Small intestine (tissue), 7 donors: ENCODE measurements at regions not wholly inside any gene's neighbourhood (a gene's known extent, or its start where the extent isn't known, plus 50 kb on each side); places are given as distances from the start of the nearest gene placed in this dataset.

Source experiments
- DNase-seq, 2 donors: peaks; one replicate each; pipeline versions ENCODE4 v3.0.0 to v3.0.0-alpha.2; 2013
- FAIRE-seq: peaks from 2 replicates; lab custom pipeline; 2012; peaks lifted over from hg19 to GRCh38; lab: Jason Lieb, UNC
- H3K27ac ChIP-seq, 3 donors: one replicate each; pipeline ENCODE4 v1.5.1; 2013; ENCODE audit warnings: low read length in 2 of 3, mild to moderate bottlenecking in 2 of 3, control low read depth in 1 of 3, inconsistent platforms in 1 of 3, low read depth in 1 of 3, moderate library complexity in 1 of 3
- H3K27me3 ChIP-seq, 3 donors: one replicate each; pipeline ENCODE4 v1.6.1; 2013; ENCODE audit warnings: low read length in 3 of 3, inconsistent platforms in 1 of 3; ENCODE audit not compliant: control insufficient read depth in 3 of 3, insufficient read depth in 3 of 3
- H3K36me3 ChIP-seq, 3 donors: one replicate each; pipeline ENCODE4 v1.6.1; 2013; ENCODE audit warnings: low read length in 3 of 3, inconsistent platforms in 1 of 3, low read depth in 1 of 3, mild to moderate bottlenecking in 1 of 3, moderate library complexity in 1 of 3; ENCODE audit not compliant: control insufficient read depth in 3 of 3, insufficient read depth in 2 of 3
- H3K4me1 ChIP-seq, 3 donors: one replicate each; pipeline ENCODE4 v1.6.1; 2013; ENCODE audit warnings: low read length in 2 of 3, inconsistent platforms in 1 of 3, low read depth in 1 of 3, mild to moderate bottlenecking in 1 of 3, moderate library complexity in 1 of 3; ENCODE audit not compliant: control insufficient read depth in 3 of 3, insufficient read depth in 2 of 3
- H3K4me3 ChIP-seq, 3 donors: one replicate each; pipeline ENCODE4 v1.5.1; 2013; ENCODE audit warnings: low read length in 3 of 3, control low read depth in 1 of 3, inconsistent platforms in 1 of 3, low read depth in 1 of 3, mild to moderate bottlenecking in 1 of 3, moderate library complexity in 1 of 3
- H3K9me3 ChIP-seq, 2 donors: one replicate each; pipeline ENCODE4 v1.6.1; 2013; ENCODE audit warnings: low read depth in 1 of 2, low read length in 1 of 2; ENCODE audit not compliant: control insufficient read depth in 2 of 2, insufficient read depth in 1 of 2
- WGBS, 3 donors: extraction: QIAGEN DNeasy Blood & Tissue Kit; methylation state at CpG; one replicate each; pipeline ENCODE4 v1.1.7; 2013; 5-methylcytosine and 5-hydroxymethylcytosine counted together
- donor health status: healthy with polysubstance abuse.
- donor health status: control.
- donor health status: control.
- donor health status: Bipolar disorder and iron deficiency.
- donor health status: healthy.

DNA sequence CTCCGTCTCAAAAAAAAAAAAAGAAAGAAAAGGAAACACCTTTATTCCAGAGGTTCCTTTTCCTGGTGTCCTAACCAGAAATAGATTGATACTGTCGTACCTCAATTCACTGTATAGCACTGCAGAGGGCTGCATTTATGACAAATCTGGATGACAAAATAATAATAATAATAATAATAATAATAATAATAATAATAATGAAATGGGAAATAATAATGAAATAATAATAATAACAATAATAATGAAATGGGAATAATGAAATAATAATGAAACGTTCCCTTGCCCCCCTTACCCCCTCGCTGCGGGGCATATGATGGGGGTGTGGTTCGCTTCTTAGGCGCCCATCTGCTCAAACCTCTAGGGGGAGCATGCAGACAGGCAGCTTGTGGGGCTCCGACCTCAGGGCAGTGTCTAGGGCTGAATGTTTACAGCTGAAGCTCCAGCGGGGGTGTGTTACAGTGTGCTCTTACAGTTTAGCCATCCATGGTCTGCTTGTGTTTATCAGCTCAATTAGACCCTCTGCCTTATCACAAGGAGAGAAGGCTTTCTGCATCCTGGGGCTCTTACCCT lies 1088.3 kb upstream of the SEL1L start:
- Histone ChIP-seq H3K4me3 (no peak overlapping the region), H3K9me3 (peaks cover 0 to 7% of the 10 kb centered on the region in 2 donors), H3K27ac (no peak overlapping the region), H3K4me1 (no peaks in the 10 kb centered on the region), H3K36me3 (no peaks in the 10 kb centered on the region), H3K27me3 (no peaks in the 10 kb centered on the region)
- DNase-seq (no peak), FAIRE-seq (no peak)
- WGBS, 3 donors, result 89 to 92% (median 91%) methylated on average over 9 of the region's 9 CpGs

GRCh38 chr14:82626156-82627066 lies 1092.8 kb upstream of the SEL1L start:
- WGBS, 3 donors, result 59 to 68% (median 60%) methylated on average over 5 of the region's 5 CpGs
- DNase-seq (no peak), FAIRE-seq (no peak)

GRCh38 chr14:82635915-82636314 lies 1102.3 kb upstream of the SEL1L start:
- H3K4me3 ChIP-seq, result no peak overlapping the region
- H3K9me3 ChIP-seq, result peaks cover 0 to 5% of the 10 kb centered on the region in 2 donors
- H3K27ac ChIP-seq, result no peak overlapping the region
- no peaks in the 10 kb centered on the region for H3K36me3 ChIP-seq
- peaks cover 0 to under 1% (median 0%) of the 10 kb centered on the region in 3 donors for H3K27me3 ChIP-seq
- DNase-seq (no peak), FAIRE-seq (no peak)
- no peaks in the 10 kb centered on the region for H3K4me1 ChIP-seq

More at GRCh38 chr14:82626156-82627066, 1092.8 kb upstream of the SEL1L start:
- Histone ChIP-seq H3K4me1 (no peaks in the 10 kb centered on the region), H3K9me3 (peaks cover 0 to 7% of the 10 kb centered on the region in 2 donors), H3K27ac (no peak overlapping the region), H3K4me3 (no peak overlapping the region), H3K36me3 (no peaks in the 10 kb centered on the region), H3K27me3 (peaks cover 0 to 2% (median 0%) of the 10 kb centered on the region in 3 donors)

- Histone ChIP-seq H3K4me1 (no peaks in the 10 kb centered on the region), H3K27me3 (no peaks in the 10 kb centered on the region), H3K9me3 (peaks cover 0 to 5% of the 10 kb centered on the region in 2 donors), H3K27ac (no peak overlapping the region), H3K36me3 (no peaks in the 10 kb centered on the region), H3K4me3 (no peak overlapping the region)
- no peak for DNase-seq
- no peak for FAIRE-seq
These were observed 1102.8 kb upstream of the SEL1L start for GRCh38 chr14:82636426-82636825.

DNA sequence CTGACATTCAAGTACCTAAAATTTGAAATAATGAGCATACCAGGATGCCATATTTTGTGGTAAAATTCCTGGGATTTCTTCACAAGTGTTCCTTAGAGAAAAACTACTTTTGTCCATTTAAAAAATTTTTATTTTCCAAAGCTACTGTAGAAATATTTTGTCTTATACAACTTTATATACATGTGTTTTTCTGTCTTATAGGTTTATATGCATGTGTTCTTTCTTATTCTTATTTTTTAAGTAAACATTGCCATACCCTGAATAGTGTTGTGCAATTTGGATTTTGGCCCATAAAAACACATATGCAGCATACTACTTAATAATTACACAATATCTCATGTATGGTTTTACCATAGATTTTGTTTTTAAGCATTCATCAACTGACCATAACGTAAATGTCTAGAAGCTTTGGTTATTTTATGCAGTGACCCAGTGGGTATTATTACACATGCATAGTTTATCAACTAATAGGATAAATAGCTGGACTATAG lies 1107.4 kb upstream of the SEL1L start:
- FAIRE-seq (no peak), DNase-seq (no peak)
- no peak overlapping the region for H3K4me3 ChIP-seq
- no peaks in the 10 kb centered on the region for H3K36me3 ChIP-seq
- no peak overlapping the region for H3K27ac ChIP-seq
- no peaks in the 10 kb centered on the region for H3K27me3 ChIP-seq
- no peaks in the 10 kb centered on the region for H3K9me3 ChIP-seq
- no peaks in the 10 kb centered on the region for H3K4me1 ChIP-seq
- WGBS, 3 donors, result 64 to 79% (median 74%) methylated on average over 1 of the region's 1 CpG

GRCh38 chr14:82642425-82642824 lies 1108.8 kb upstream of the SEL1L start:
- no peaks in the 10 kb centered on the region for H3K4me1 ChIP-seq
- H3K4me3 ChIP-seq, result peak overlapping the region in 1 of 3 donors; percentile 32
- no peaks in the 10 kb centered on the region for H3K36me3 ChIP-seq
- no peak overlapping the region for H3K27ac ChIP-seq
- no peaks in the 10 kb centered on the region for H3K9me3 ChIP-seq
- no peaks in the 10 kb centered on the region for H3K27me3 ChIP-seq
- no peak for FAIRE-seq
- WGBS, 3 donors, result 68 to 83% (median 78%) methylated on average over 15 of the region's 15 CpGs
- DNase-seq, result peak; percentile 4 to 38

DNA sequence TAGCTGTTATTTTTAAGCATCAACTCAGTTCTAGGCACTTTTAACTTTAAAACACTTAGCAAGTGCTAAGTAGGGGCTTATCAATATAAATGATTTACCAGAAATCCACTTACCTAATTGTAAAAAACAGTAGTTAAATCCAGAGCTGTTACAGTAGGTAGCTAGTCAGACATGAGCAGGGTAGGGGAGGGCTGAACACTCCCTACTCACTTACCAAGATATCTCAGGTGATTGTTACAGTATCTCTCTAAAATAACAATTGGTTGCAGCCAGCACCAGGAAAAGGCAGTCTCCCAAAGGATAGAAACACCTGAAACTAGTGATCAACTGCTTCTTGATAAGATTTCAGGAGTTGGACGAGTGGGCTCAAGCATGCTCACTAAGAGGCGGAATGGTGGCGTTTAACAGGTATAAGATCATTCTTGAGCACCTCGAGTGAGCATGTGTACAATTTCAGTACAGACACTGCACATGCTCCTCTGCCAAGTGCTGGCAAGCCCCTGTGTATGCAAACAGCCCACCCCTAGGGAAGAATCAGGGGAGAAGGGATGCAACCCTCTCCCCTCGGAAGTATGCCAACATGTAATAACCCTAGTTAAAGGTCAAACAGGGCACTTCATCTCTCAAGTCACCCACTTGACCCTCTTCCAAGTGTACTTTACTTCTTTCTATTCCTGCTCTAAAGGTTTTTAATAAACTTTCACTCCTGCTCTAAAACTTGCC lies 1113.6 kb upstream of the SEL1L start:
- no peak for FAIRE-seq
- no peaks in the 10 kb centered on the region for H3K27me3 ChIP-seq
- H3K4me3 ChIP-seq, result no peak overlapping the region
- no peaks in the 10 kb centered on the region for H3K9me3 ChIP-seq
- 55 to 73% (median 65%) methylated on average over 5 of the region's 5 CpGs for WGBS, 3 donors
- H3K27ac ChIP-seq, result no peak overlapping the region
- H3K4me1 ChIP-seq, result no peaks in the 10 kb centered on the region
- no peaks in the 10 kb centered on the region for H3K36me3 ChIP-seq
- DNase-seq, result no peak

DNA sequence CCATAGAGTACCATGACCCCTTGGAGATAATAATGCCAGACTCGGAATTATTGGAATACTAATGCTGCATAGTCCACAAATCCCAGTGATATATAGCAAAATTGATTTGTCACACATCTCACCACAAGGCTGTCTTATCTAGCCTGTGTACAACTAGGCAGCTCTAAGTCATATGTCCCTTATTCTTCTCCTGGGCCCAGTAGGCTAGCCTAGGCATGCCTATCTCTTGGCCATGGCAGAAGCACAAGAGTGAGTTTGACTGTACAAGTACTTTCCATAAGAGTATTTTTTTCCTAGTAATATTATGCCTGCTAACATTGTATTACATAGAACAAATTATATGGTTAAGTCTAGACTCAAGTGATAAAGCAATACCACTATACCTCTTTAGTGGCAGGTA lies 1122.1 kb upstream of the SEL1L start:
- 46 to 85% (median 74%) methylated on average over 1 of the region's 1 CpG for WGBS, 3 donors
- no peaks in the 10 kb centered on the region for H3K4me1 ChIP-seq

More for the DNA sequence above, 1122.1 kb upstream of the SEL1L start:
- no peak overlapping the region for H3K27ac ChIP-seq
- H3K9me3 ChIP-seq, result no peaks in the 10 kb centered on the region
- DNase-seq (no peak), FAIRE-seq (no peak)
- no peak overlapping the region for H3K4me3 ChIP-seq
- H3K27me3 ChIP-seq, result no peaks in the 10 kb centered on the region
- no peaks in the 10 kb centered on the region for H3K36me3 ChIP-seq
